Peyer's patch (tissue), 4 donors: ENCODE measurements at regions not wholly inside any gene's neighbourhood (a gene's known extent, or its start where the extent isn't known, plus 50 kb on each side); places are given as distances from the start of the nearest gene placed in this dataset.

Source experiments
- POLR2A ChIP-seq, 2 donors: fragments of 450-650 bp; IDR thresholded peaks; one replicate each; pipeline ENCODE4 v1.5.1; 2017; ENCODE audit warnings: antibody characterized with exemption in 2 of 2, mild to moderate bottlenecking in 2 of 2, moderate library complexity in 2 of 2
- TF ChIP-seq, protein P1 (sequence below), 6 experiments: fragments of 450-650 bp in 4 of 6; fragments of 200-600 bp in 2 of 6; sonication (generic) in 1 of 6; IDR thresholded peaks; one replicate each; pipeline ENCODE4 v1.5.1; 2017 to 2019; ENCODE audit warnings: antibody characterized with exemption in 6 of 6, mild to moderate bottlenecking in 3 of 6, moderate library complexity in 1 of 6

DNA sequence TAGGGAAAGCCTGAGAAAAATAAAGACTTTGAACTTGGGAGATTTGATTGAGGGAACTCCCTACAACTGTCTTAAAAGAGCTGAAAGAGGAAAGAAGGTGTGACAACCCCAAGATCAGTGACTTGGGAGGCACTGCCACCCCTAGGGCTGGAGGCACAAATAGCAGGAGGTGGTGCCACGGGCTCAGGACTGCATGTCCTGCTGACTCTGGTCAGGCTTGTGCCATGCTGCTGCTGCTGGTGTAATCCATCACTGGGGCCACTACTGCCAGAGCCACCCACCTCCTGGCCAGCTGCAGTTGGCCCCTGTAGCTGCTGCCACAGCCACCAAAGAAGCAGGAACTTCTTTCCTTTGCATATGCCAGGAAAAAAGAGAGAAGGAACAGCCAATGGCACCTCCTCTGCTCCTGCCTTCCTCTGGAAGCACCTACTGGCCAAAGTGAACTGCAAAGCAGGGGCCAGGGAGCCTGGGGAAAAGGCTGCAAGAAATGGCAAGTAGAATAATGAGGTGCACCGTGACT is 730.3 kb downstream of the PTPRU start:
- no peak for TF ChIP-seq POLR2A (IDR thresholded peaks at IDR 0.05)
- TF ChIP-seq, protein P1, sequence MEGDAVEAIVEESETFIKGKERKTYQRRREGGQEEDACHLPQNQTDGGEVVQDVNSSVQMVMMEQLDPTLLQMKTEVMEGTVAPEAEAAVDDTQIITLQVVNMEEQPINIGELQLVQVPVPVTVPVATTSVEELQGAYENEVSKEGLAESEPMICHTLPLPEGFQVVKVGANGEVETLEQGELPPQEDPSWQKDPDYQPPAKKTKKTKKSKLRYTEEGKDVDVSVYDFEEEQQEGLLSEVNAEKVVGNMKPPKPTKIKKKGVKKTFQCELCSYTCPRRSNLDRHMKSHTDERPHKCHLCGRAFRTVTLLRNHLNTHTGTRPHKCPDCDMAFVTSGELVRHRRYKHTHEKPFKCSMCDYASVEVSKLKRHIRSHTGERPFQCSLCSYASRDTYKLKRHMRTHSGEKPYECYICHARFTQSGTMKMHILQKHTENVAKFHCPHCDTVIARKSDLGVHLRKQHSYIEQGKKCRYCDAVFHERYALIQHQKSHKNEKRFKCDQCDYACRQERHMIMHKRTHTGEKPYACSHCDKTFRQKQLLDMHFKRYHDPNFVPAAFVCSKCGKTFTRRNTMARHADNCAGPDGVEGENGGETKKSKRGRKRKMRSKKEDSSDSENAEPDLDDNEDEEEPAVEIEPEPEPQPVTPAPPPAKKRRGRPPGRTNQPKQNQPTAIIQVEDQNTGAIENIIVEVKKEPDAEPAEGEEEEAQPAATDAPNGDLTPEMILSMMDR (IDR thresholded peaks at IDR 0.05), result no peak
